Osteocyte (in vitro differentiated cells): ENCODE measurements at regions not wholly inside any gene's neighbourhood (a gene's known extent, or its start where the extent isn't known, plus 50 kb on each side); places are given as distances from the start of the nearest gene placed in this dataset.

ENCODE experiments used
- DNase-seq: peaks from one replicate; pipeline ENCODE4 v3.0.0; 2021; ENCODE audit warnings: mixed read lengths; ENCODE audit not compliant: unreplicated experiment; ENCODE audit errors: extremely low spot score
- H3K27ac Mint-ChIP-seq: one replicate; pipeline ENCODE4 v1.8.0; 2021; ENCODE audit warnings: mild to moderate bottlenecking, mixed read lengths; ENCODE audit not compliant: unreplicated experiment
- H3K27me3 Mint-ChIP-seq: one replicate; pipeline ENCODE4 v1.8.0; 2021; ENCODE audit warnings: mixed read lengths; ENCODE audit not compliant: unreplicated experiment
- H3K36me3 Mint-ChIP-seq: one replicate; pipeline ENCODE4 v1.8.0; 2021; ENCODE audit warnings: mixed read lengths; ENCODE audit not compliant: unreplicated experiment
- H3K4me1 Mint-ChIP-seq: one replicate; pipeline ENCODE4 v1.8.0; 2021; ENCODE audit warnings: mixed read lengths; ENCODE audit not compliant: unreplicated experiment
- H3K4me3 Mint-ChIP-seq: one replicate; pipeline ENCODE4 v1.8.0; 2021; ENCODE audit warnings: mild to moderate bottlenecking, moderate library complexity, mixed read lengths; ENCODE audit not compliant: unreplicated experiment
- H3K9me3 Mint-ChIP-seq: one replicate; pipeline ENCODE4 v1.8.0; 2021; ENCODE audit warnings: mixed read lengths; ENCODE audit not compliant: unreplicated experiment
- CTCF ChIP-seq: fragments of 200-600 bp; sonication (generic); IDR thresholded peaks from 2 replicates; pipeline ENCODE4 v1.5.0; 2021; ENCODE audit warnings: antibody characterized with exemption, mild to moderate bottlenecking, moderate library complexity

GRCh38 chr2:234583331-234583730 lies 86.5 kb upstream of the ARL4C start:
- Mint-ChIP-seq H3K9me3 (no peaks in the 10 kb centered on the region), H3K27me3 (peaks cover 5% of the 10 kb centered on the region), H3K4me1 (peaks cover 29% of the 10 kb centered on the region)

GRCh38 chr2:234580686-234581085 lies 83.8 kb upstream of the ARL4C start:
- no peaks in the 10 kb centered on the region for H3K9me3 Mint-ChIP-seq
- H3K4me3 Mint-ChIP-seq: no peak overlapping the region
- peaks cover 14% of the 10 kb centered on the region for H3K4me1 Mint-ChIP-seq
- H3K27me3 Mint-ChIP-seq: peaks cover 5% of the 10 kb centered on the region
- no peak overlapping the region for H3K27ac Mint-ChIP-seq
- H3K36me3 Mint-ChIP-seq: no peaks in the 10 kb centered on the region
- no peak for DNase-seq
- no peak for TF ChIP-seq CTCF

More at GRCh38 chr2:234583331-234583730, 86.5 kb upstream of the ARL4C start:
- TF ChIP-seq CTCF: no peak
- Mint-ChIP-seq H3K27ac (no peak overlapping the region), H3K36me3 (no peaks in the 10 kb centered on the region), H3K4me3 (no peak overlapping the region)
- no peak for DNase-seq

GRCh38 chr2:234579231-234579962 lies 82.5 kb upstream of the ARL4C start:
- no peaks in the 10 kb centered on the region for H3K36me3 Mint-ChIP-seq
- DNase-seq: no peak
- no peak for TF ChIP-seq CTCF
- no peak overlapping the region for H3K4me3 Mint-ChIP-seq
- peaks cover 5% of the 10 kb centered on the region for H3K27me3 Mint-ChIP-seq
- H3K4me1 Mint-ChIP-seq: peaks cover 14% of the 10 kb centered on the region
- no peaks in the 10 kb centered on the region for H3K9me3 Mint-ChIP-seq
- H3K27ac Mint-ChIP-seq: no peak overlapping the region

GRCh38 chr2:234578389-234578788 lies 81.5 kb upstream of the ARL4C start:
- no peak for DNase-seq
- peaks cover 14% of the 10 kb centered on the region for H3K4me1 Mint-ChIP-seq
- no peaks in the 10 kb centered on the region for H3K9me3 Mint-ChIP-seq
- no peak overlapping the region for H3K4me3 Mint-ChIP-seq
- no peak for TF ChIP-seq CTCF
- H3K27me3 Mint-ChIP-seq: peaks cover 5% of the 10 kb centered on the region
- no peaks in the 10 kb centered on the region for H3K36me3 Mint-ChIP-seq
- no peak overlapping the region for H3K27ac Mint-ChIP-seq

- H3K27ac Mint-ChIP-seq: no peak overlapping the region
Measured at GRCh38 chr2:234577191-234577590, 80.3 kb upstream of the ARL4C start.

More at GRCh38 chr2:234577191-234577590, 80.3 kb upstream of the ARL4C start:
- no peaks in the 10 kb centered on the region for H3K9me3 Mint-ChIP-seq
- peaks cover 14% of the 10 kb centered on the region for H3K4me1 Mint-ChIP-seq
- no peaks in the 10 kb centered on the region for H3K36me3 Mint-ChIP-seq
- H3K4me3 Mint-ChIP-seq: no peak overlapping the region
- no peak for TF ChIP-seq CTCF
- no peak for DNase-seq
- peaks cover 5% of the 10 kb centered on the region for H3K27me3 Mint-ChIP-seq
